Thoracic aorta (tissue), 2 donors: ENCODE measurements at regions not wholly inside any gene's neighbourhood (a gene's known extent, or its start where the extent isn't known, plus 50 kb on each side); places are given as distances from the start of the nearest gene placed in this dataset.

Experiments used
- ATAC-seq: fragments of 150-250 bp; one replicate; pipeline ENCODE4 v1.8.0; 2017; ENCODE audit warnings: low read depth; ENCODE audit not compliant: insufficient number of reproducible peaks, low FRiP score
- DNase-seq: peaks from one replicate; pipeline ENCODE4 v3.0.0-alpha.2; 2020; ENCODE audit warnings: low spot score
- H3K27ac ChIP-seq, 2 donors: fragments of 200-600 bp; sonication (generic); 1 replicate in 1 of 2; 2 replicates in 1 of 2; pipeline ENCODE4 v1.5.1; 2016; ENCODE audit warnings: mild to moderate bottlenecking in 2 of 2, moderate library complexity in 2 of 2
- H3K27me3 ChIP-seq: fragments of 200-600 bp; sonication (generic); replicated peaks from 2 replicates; pipeline ENCODE4 v1.6.0; 2016; ENCODE audit warnings: mild to moderate bottlenecking; ENCODE audit not compliant: insufficient read depth
- H3K36me3 ChIP-seq: fragments of 200-600 bp; sonication (generic); one replicate; pipeline ENCODE4 v1.5.1; 2016
- H3K4me1 ChIP-seq, 2 donors: fragments of 200-600 bp; sonication (generic); 1 replicate in 1 of 2; 2 replicates in 1 of 2; pipeline versions ENCODE4 v1.5.1 to v1.6.0; 2016; ENCODE audit warnings: low read depth in 2 of 2, mild to moderate bottlenecking in 1 of 2; ENCODE audit not compliant: control insufficient read depth in 1 of 2
- H3K4me3 ChIP-seq: fragments of 200-600 bp; sonication (generic); 2 replicates; pipeline ENCODE4 v1.5.1; 2016; ENCODE audit warnings: mild to moderate bottlenecking
- H3K9me3 ChIP-seq: fragments of 200-600 bp; sonication (generic); 2 replicates; pipeline ENCODE4 v1.5.1; 2016
- CTCF ChIP-seq: fragments of 200-600 bp; sonication (generic); IDR thresholded peaks from one replicate; pipeline ENCODE4 v1.5.1; 2019; ENCODE audit warnings: antibody characterized with exemption

GRCh38 chr4:54439831-54440243 is 210.7 kb downstream of the PDGFRA start:
- ATAC-seq = peak; percentile 60

GRCh38 chr4:54440394-54441136 is 211.5 kb downstream of the PDGFRA start:
- DNase-seq (no peak), ATAC-seq (no peak)
- Histone ChIP-seq H3K27me3 (no peaks in the 10 kb centered on the region), H3K36me3 (no peaks in the 10 kb centered on the region), H3K27ac (no peak overlapping the region), H3K4me1 (no peaks in the 10 kb centered on the region), H3K9me3 (no peaks in the 10 kb centered on the region), H3K4me3 (peak overlapping the region; percentile 19)
- peak; percentile 49 for TF ChIP-seq CTCF

More at GRCh38 chr4:54439831-54440243, 210.7 kb downstream of the PDGFRA start:
- Histone ChIP-seq H3K27ac (no peak overlapping the region), H3K36me3 (no peaks in the 10 kb centered on the region), H3K4me1 (no peaks in the 10 kb centered on the region), H3K9me3 (no peaks in the 10 kb centered on the region), H3K27me3 (no peaks in the 10 kb centered on the region), H3K4me3 (peak overlapping the region; percentile 19)
- TF ChIP-seq CTCF = no peak
- DNase-seq = no peak

- no peaks in the 10 kb centered on the region for H3K9me3 ChIP-seq
- no peak overlapping the region for H3K4me3 ChIP-seq
- H3K4me1 ChIP-seq = no peaks in the 10 kb centered on the region
- ATAC-seq = no peak
- TF ChIP-seq CTCF = no peak
- no peaks in the 10 kb centered on the region for H3K36me3 ChIP-seq
- no peaks in the 10 kb centered on the region for H3K27me3 ChIP-seq
- DNase-seq = no peak
- no peak overlapping the region for H3K27ac ChIP-seq
These were observed 211.9 kb upstream of the KIT start for GRCh38 chr4:54445866-54446265.

GRCh38 chr4:54446581-54446980 is 211.2 kb upstream of the KIT start:
- no peak for DNase-seq
- ATAC-seq = no peak
- H3K27me3 ChIP-seq = no peaks in the 10 kb centered on the region
- no peaks in the 10 kb centered on the region for H3K36me3 ChIP-seq
- H3K4me1 ChIP-seq = no peaks in the 10 kb centered on the region
- no peaks in the 10 kb centered on the region for H3K9me3 ChIP-seq
- no peak overlapping the region for H3K27ac ChIP-seq
- H3K4me3 ChIP-seq = no peak overlapping the region
- TF ChIP-seq CTCF = no peak

- H3K4me3 ChIP-seq = no peak overlapping the region
- ATAC-seq (no peak), DNase-seq (no peak)
- H3K27me3 ChIP-seq = no peaks in the 10 kb centered on the region
- no peak for TF ChIP-seq CTCF
- H3K27ac ChIP-seq = no peak overlapping the region
- H3K36me3 ChIP-seq = no peaks in the 10 kb centered on the region
- H3K4me1 ChIP-seq = no peaks in the 10 kb centered on the region
- no peaks in the 10 kb centered on the region for H3K9me3 ChIP-seq
These were observed 210.5 kb upstream of the KIT start for GRCh38 chr4:54447304-54447703.
